ENCODE measurements at regions not wholly inside any gene's neighbourhood (a gene's known extent, or its start where the extent isn't known, plus 50 kb on each side); places are given as distances from the start of the nearest gene placed in this dataset.
A peak's percentile ranks its signal among the peaks of the same experiment; 100 is the strongest.

GRCh38 chr20:20780127-20780824, 67.8 kb upstream of the RALGAPA2 start:
- Histone ChIP-seq H3K36me3 (no peaks in the 10 kb centered on the region), H4K20me1 (no peaks in the 10 kb centered on the region), H3K27me3 (no peaks in the 10 kb centered on the region), H3K4me1 (no peaks in the 10 kb centered on the region), H3K9me3 (peaks cover 7% of the 10 kb centered on the region), H3K4me2 (no peak overlapping the region), H3K4me3 (no peak overlapping the region), H3K9ac (no peak overlapping the region), H3K27ac (no peak overlapping the region)
- TF ChIP-seq Cebpa-rat (IDR thresholded peaks at IDR 0.05), result peak; percentile 95

GRCh38 chr20:20778676-20779075, 66.2 kb upstream of the RALGAPA2 start:
- no peak overlapping the region for H3K4me3 ChIP-seq
- H3K9ac ChIP-seq, result no peak overlapping the region
- no peak for TF ChIP-seq Cebpa-rat (IDR thresholded peaks at IDR 0.05)
- H3K4me2 ChIP-seq, result no peak overlapping the region
- no peak overlapping the region for H3K27ac ChIP-seq
- peaks cover 7% of the 10 kb centered on the region for H3K9me3 ChIP-seq
- no peaks in the 10 kb centered on the region for H4K20me1 ChIP-seq
- no peaks in the 10 kb centered on the region for H3K27me3 ChIP-seq
- H3K36me3 ChIP-seq, result no peaks in the 10 kb centered on the region
- no peaks in the 10 kb centered on the region for H3K4me1 ChIP-seq

GRCh38 chr20:20772497-20773085, 60.1 kb upstream of the RALGAPA2 start:
- no peak overlapping the region for H3K4me2 ChIP-seq
- H3K27ac ChIP-seq, result no peak overlapping the region
- H3K9me3 ChIP-seq, result peaks cover 24% of the 10 kb centered on the region
- no peaks in the 10 kb centered on the region for H4K20me1 ChIP-seq
- no peaks in the 10 kb centered on the region for H3K4me1 ChIP-seq
- H3K4me3 ChIP-seq, result no peak overlapping the region
- TF ChIP-seq Cebpa-rat (IDR thresholded peaks at IDR 0.05), result no peak
- H3K27me3 ChIP-seq, result no peaks in the 10 kb centered on the region
- no peak overlapping the region for H3K9ac ChIP-seq
- no peaks in the 10 kb centered on the region for H3K36me3 ChIP-seq

DNA sequence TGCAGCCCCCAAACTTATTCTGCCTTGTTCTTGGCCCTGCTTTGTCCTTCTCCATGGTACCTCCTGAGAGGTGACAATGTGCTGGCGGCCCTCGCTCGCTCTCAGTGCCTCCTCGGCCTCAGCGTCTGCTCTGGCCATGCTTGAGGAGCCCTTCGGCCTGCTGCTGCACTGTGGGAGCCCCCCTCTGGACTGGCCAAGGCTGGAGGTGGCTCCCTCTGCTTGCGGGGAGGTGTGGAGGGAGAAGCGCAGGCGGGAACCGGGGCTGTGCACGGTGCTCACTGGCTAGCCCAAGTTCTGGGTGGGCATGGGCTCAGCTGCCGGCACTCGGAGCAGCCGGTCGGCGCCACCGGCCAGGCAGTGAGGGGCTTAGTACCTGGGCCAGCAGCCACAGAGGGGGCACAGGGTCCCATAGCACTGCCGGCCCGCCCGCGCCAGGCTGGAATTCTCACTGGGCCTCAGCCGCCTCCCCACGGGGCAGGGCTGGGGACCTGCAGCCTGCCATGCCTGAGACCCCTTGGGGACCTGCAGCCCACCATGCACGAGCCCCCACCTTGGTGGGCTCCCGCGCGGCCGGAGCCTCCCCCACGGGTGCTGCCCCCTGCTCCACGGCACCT, 55.9 kb upstream of the RALGAPA2 start:
- no peaks in the 10 kb centered on the region for H3K4me1 ChIP-seq
- H3K4me2 ChIP-seq, result no peak overlapping the region
- no peaks in the 10 kb centered on the region for H4K20me1 ChIP-seq
- H3K36me3 ChIP-seq, result no peaks in the 10 kb centered on the region
- H3K9ac ChIP-seq, result no peak overlapping the region
- no peak overlapping the region for H3K27ac ChIP-seq
- H3K27me3 ChIP-seq, result no peaks in the 10 kb centered on the region
- no peak overlapping the region for H3K4me3 ChIP-seq
- no peak for TF ChIP-seq Cebpa-rat (IDR thresholded peaks at IDR 0.05)
- H3K9me3 ChIP-seq, result peaks cover 17% of the 10 kb centered on the region

GRCh38 chr20:20765696-20766365, 53.4 kb upstream of the RALGAPA2 start:
- no peak for TF ChIP-seq Cebpa-rat (IDR thresholded peaks at IDR 0.05)
- Histone ChIP-seq H3K4me2 (no peak overlapping the region), H3K9me3 (peaks cover 17% of the 10 kb centered on the region), H4K20me1 (no peaks in the 10 kb centered on the region), H3K27me3 (no peaks in the 10 kb centered on the region), H3K4me1 (no peaks in the 10 kb centered on the region), H3K9ac (no peak overlapping the region), H3K4me3 (no peak overlapping the region), H3K27ac (no peak overlapping the region), H3K36me3 (no peaks in the 10 kb centered on the region)

DNA sequence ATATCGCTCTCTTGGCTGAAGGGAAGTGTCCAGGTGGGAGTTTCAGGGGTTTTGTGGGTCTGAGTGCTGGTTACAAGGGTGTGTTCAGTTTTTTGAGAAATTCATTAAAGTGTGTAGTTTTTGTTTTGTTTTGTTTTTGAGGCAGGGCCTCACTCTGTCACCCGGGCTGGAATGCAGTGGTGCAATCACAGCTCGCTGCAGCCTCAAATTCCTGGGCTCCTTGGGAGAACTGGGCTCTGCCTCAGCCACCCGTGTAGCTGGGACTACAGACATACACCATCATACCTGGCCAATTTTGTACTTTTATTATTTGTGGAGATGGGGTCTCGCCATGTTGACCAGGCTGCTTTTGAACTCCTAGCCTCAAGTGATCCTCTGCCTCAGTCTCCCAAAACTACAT, 51.2 kb upstream of the RALGAPA2 start:
- TF ChIP-seq Cebpa-rat (IDR thresholded peaks at IDR 0.05), result no peak
- Histone ChIP-seq H3K4me3 (no peak overlapping the region), H3K36me3 (no peaks in the 10 kb centered on the region), H3K9me3 (peaks cover 8% of the 10 kb centered on the region), H3K27me3 (no peaks in the 10 kb centered on the region), H3K4me2 (no peak overlapping the region), H3K27ac (no peak overlapping the region), H3K4me1 (no peaks in the 10 kb centered on the region), H3K9ac (no peak overlapping the region), H4K20me1 (no peaks in the 10 kb centered on the region)
